Choroid plexus epithelial cell (primary cell): ENCODE measurements at regions not wholly inside any gene's neighbourhood (a gene's known extent, or its start where the extent isn't known, plus 50 kb on each side); places are given as distances from the start of the nearest gene placed in this dataset.
A peak's percentile ranks its signal among the peaks of the same experiment; 100 is the strongest.

Experiments used
- DNase-seq: peaks from one replicate; pipeline ENCODE4 v3.0.0-alpha.2; 2010; ENCODE audit warnings: low read depth
- H3K4me3 ChIP-seq: 2 replicates; pipeline ENCODE4 v1.5.1; 2011; ENCODE audit warnings: low read depth, mild to moderate bottlenecking, control low read depth, low read length, moderate library complexity
- CTCF ChIP-seq: conservative IDR thresholded peaks from 2 replicates; pipeline ENCODE4 v1.5.1; 2011; ENCODE audit warnings: low read depth, mild to moderate bottlenecking, control low read depth, inconsistent platforms, low read length, moderate library complexity

- H3K4me3 ChIP-seq = no peak overlapping the region
- no peak for DNase-seq
- TF ChIP-seq CTCF = no peak
Observed at GRCh38 chr15:62927836-62928235, 114.7 kb upstream of the TPM1 start.

GRCh38 chr15:62928242-62928999 lies 114.1 kb upstream of the TPM1 start:
- peak; percentile 88 for DNase-seq
- H3K4me3 ChIP-seq = no peak overlapping the region
- peak; percentile 39 for TF ChIP-seq CTCF

- DNase-seq = peak; percentile 75
- TF ChIP-seq CTCF = no peak
- H3K4me3 ChIP-seq = no peak overlapping the region
Observed at GRCh38 chr15:62929000-62929357, 113.6 kb upstream of the TPM1 start.

- no peak for DNase-seq
- no peak for TF ChIP-seq CTCF
Observed at GRCh38 chr15:62931650-62932049, 110.9 kb upstream of the TPM1 start.

GRCh38 chr15:62932436-62932835 lies 110.1 kb upstream of the TPM1 start:
- TF ChIP-seq CTCF = no peak
- no peak overlapping the region for H3K4me3 ChIP-seq

More at GRCh38 chr15:62931650-62932049, 110.9 kb upstream of the TPM1 start:
- no peak overlapping the region for H3K4me3 ChIP-seq

GRCh38 chr15:62933386-62933785 lies 109.2 kb upstream of the TPM1 start:
- no peak for DNase-seq
- no peak overlapping the region for H3K4me3 ChIP-seq
- no peak for TF ChIP-seq CTCF

More at GRCh38 chr15:62932436-62932835, 110.1 kb upstream of the TPM1 start:
- DNase-seq = peak; percentile 78

GRCh38 chr15:62934236-62934971 lies 108.1 kb upstream of the TPM1 start:
- TF ChIP-seq CTCF = no peak
- DNase-seq = no peak
- no peak overlapping the region for H3K4me3 ChIP-seq
